CD4-positive, alpha-beta T cell treated with Interleukin-17A for 4 hours (primary cell): ENCODE measurements at regions not wholly inside any gene's neighbourhood (a gene's known extent, or its start where the extent isn't known, plus 50 kb on each side); places are given as distances from the start of the nearest gene placed in this dataset.

Experiments
- DNase-seq: peaks from one replicate; pipeline ENCODE4 v3.0.0-alpha.2; 2020; ENCODE audit warnings: mixed read lengths

DNA sequence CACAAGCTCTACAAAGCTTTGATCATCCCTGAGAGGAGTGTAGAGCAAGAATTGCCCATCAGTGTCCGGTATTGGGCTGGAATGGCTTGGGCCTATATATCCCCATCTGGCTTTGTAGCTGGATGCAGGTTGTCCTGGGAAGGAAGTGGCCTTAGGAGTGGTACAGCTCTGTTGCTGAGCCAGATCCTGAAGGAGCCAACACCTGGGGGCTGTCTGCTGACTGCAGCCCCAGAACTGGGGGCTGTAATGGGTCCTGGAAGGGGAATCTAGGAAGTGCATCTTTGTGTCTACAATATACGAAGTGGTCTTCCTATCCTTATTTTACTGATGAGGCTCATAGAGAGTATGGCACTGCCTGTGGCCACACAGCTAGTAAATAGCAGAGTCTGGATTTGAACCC is 145.9 kb downstream of the CDC5L start:
- no peak for DNase-seq

DNA sequence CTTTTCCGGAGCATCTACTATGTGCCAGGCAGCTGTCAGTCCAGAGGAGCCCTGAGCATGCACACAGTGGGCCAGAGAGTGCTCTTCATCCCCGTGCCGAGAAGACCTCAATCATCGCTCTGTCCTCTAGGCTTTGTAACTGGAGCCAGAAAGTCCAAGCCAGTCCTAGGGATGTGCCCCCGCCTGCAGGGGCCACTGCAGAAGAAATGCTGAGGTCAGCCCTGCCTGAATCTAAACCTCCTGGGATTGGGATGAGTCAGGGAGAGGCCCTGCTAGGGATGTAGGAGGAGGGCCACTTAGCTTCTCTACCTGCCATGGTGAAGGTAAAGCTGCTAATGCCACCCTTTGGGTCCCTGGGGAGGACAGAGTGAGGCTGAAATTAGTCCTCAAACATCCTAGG is 146.8 kb downstream of the CDC5L start:
- DNase-seq, result no peak

DNA sequence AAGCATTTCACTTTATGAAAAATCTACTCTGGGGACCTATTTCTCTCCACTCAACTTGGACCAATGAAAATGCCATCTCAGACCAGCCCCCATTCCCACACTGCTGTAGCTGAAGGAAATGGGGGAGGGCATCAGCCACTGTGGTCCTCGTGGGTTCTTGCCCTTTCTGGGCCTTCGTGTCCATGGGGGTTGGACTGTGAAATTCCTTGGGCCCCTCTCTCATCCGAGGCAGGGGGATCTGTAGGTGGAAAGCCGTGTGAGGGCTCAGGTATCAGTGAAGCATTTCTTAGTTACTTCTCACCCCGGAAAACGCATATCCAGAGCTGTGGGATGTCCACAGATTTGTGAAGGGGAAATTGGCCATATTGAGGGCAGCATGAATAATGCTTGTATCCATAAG is 147.9 kb downstream of the CDC5L start:
- DNase-seq, result no peak

DNA sequence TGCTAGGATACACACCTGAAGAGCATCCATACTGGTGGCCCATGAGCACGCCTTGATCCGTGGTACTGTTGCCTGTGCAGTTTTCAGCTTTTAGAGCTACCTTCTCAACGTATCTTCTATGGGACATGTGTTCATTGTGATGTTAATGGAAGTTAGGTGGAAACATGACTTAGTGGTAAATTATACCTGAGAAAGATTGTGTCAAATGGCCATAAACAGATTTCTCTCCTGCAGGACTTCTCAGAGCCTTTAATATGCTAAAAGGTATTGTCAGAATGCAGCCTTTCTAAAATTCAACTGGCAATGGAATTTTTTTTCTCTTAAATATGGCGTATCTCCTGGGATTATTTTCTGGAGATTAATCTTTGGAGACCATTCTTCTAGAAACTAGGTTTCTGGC is 148.5 kb downstream of the CDC5L start:
- DNase-seq, result no peak

DNA sequence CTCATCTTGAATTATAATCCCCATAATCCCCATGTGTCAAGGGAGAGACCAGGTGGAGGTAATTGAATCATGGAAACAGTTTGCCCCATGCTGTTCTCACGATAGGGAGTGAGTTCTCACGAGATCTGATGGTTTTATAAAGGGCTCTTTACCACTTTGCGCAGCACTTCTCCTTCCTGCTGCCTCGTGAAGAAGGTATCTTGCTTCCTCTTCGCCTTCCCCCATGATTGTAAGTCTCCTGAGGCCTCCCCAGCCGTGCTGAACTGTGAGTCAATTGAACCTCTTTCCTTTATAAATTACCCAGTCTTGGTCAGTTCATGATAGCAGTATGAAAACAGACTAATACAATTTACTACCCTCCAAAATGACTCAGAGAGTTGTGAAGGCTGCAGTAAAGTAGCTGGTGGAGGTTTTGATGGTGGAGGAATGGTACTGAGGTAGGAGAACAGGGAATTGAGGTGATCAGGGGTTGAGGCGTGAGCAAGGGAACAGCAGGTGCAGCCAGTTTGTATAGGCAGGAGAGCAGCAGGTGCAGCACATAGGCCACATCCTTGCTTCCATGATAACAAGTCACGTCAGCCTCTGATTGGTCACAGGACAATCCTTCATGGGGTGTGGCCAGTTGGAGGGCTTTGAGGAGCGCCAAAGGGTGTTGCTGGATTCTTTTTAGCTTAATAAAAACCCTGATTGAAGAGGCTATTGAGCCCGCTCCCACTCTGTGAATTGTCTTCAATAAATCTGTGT is 150.0 kb downstream of the CDC5L start:
- DNase-seq, result no peak

DNA sequence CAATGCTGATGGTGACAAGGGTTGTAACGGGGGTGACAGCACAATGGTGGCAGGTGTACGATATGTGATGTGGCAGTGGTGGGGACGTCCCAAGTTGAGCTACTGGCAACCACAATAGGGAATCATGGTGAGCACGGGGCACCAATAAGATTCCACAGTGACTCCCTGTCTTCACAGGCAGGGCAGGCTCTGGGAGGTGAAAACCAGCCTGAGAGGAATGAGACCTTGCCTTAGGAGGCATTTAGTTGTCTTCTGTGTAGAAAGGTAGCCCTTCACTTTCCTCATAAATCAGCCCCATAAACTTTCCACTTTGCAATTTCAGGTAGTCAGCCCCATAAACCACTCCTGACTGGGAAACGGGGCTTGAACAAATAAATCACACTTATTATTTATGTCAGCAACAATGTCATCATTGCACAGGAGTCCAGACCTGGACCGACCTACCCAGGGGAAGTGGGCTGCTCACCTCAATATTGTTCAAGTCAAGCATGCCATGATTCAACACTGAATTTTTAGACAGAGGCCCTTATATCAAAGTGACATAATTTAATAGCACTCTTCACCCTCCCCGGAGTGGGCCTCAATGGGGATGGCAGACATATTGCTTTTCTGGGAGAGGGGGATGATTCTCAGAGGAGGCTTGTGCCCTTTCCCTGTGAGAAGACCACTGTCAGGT is 150.8 kb downstream of the CDC5L start:
- DNase-seq, result no peak

DNA sequence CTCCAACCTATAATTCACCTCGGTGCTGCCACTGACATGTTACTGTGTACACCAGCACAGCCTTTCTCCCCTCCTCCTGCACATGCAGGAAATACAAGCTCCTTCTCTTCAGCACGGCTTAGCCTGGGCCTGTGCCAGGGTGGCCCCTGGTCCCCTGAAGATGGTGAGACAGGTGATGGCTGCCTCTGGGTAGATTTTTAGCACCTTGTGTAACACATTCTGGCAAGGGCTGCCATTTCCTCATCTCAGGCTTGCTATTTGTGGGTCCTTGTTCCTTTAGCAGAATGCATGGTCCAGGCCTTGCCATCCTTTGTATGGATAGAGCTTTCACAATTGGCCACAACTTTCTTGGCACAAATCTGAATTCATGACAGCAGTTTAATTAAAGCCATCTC is 151.3 kb downstream of the CDC5L start:
- no peak for DNase-seq

DNA sequence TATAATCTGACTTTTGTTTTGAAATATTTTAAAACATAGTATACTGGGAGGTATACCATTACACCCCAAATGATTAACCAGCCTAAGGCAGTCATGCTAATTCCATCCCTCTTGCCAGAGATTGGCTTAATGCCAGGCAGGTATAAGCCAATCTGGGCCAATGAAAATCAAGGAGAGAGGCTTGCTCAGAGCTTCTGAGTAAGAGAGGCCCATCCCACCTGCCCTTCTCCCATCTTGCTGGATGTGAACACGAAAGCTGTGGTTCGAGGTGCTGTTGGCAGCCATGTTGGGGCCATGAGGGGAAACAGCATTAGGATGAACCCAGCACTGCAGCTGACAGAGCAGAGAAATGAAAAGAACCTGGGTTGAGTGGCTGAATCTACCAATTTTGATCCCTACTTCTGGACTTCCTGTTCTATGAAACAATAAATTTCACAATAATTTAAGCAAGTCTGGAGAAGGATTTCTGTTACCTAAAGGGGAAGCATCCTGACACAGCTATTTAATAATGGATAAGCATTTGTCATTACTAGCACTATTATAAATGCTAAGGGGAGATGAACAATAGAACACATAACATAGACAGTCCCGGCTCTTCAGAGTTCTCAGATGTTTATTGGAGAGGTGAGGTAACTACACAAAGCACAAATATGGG is 152.3 kb downstream of the CDC5L start:
- no peak for DNase-seq

DNA sequence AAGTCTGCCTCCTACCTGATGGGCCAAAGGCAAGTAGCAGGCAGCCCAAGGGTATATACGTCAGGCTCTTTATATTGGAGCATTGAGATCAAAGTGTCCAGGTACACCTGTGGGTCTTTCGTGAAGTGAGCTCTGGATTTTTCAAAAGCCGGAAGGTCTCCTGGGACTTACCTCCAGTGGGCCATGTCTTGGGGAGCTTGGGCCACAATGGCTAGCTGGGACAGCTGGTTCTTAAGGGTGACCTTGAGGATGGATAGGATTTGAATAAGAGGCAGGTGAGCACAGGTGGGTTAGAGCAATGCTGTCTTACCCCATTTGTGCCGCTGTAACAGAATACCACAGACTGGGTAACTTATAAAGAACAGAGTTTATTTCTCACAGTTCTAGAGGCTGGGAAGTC is 153.4 kb downstream of the CDC5L start:
- DNase-seq, result no peak

DNA sequence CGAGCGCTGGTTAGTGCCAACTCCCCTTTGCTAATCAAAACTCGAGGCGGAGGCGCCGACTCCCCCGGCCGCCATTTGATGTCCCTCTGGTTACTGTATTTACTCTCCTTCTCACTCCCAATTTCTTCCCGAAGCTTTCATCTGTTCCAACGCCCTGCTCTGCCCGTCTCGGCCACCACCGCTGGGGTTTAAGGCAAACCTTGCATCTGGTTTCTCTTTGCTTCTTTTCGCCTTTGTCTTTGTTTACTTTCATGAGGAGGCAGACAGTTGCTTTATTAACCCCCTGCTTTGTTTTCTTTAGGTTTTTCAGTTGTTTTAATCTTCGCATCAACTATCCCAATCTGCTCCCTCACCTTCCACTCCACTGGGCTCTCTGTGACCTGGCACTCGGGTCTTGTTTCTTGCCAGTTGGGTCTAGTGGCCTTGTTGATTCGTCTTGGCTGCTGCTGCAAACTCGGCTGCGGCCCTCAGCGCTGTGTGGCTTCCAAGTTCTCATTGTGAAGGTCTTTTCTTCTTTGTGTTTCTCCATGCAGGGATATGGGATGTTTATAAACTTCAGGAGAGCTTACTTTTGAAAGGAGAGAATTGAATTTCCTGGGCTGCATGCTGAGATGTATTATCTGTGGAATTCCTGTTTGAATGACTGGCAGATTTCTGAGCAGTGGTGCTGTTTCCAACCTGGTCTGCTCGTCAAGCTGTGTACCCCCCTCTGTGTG is 155.1 kb downstream of the CDC5L start:
- DNase-seq, result no peak

DNA sequence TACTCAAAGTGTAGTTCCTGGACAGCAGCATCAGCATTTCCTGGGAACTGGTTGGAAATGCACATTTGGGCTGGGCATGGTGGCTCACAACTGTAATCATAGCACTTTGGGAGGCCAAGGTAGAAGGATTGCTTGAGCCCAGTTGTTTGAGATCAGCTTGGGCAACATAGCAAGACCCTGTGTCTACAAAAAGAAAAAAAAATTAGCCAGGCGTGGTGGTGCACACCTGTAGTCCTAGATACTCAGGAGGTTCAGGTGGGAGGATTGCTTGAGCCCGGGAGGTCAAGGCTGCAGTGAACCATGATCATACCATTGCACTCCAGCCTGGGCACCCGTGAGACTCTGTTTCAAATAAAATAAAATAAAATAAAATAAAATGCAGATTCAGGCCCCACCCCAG is 156.2 kb downstream of the CDC5L start:
- no peak for DNase-seq

DNA sequence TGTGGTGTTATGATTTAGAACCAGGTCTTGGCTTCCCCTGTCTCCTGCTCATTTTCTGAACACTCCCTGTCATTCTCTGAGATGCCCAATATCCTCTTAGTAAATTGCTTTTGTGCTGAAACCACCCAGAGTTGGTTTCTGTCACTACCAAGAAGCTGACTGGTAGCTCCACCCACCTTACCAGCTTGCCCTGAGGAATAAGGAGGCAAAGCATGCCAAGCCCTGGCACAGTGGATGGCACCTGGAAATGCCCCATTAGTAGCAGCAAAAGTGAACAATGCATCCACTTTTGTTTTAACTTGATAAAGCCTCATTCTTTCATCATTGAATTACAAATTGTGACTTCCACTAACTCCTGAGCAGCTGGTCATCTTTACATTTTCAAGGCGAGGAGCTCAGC is 157.7 kb downstream of the CDC5L start:
- DNase-seq, result no peak

DNA sequence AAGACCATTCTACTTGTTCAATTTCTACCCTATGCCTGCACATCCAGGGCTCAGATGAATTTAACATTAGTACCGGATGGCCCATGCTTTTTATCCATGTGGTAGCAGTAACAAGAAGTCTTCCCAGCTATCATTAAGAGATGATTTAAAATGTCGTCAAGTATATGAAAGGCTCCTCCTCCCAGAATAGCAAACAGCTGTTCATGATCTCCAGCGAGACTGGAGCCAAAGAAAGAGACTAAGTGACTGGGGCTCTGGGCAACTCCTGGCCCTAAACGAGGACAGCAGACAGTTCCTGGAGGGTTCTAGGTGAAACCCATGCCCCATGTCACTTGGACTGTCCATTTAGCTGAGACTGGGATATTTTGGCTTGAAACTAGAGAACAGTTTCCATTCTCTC is 160.8 kb downstream of the CDC5L start:
- no peak for DNase-seq

DNA sequence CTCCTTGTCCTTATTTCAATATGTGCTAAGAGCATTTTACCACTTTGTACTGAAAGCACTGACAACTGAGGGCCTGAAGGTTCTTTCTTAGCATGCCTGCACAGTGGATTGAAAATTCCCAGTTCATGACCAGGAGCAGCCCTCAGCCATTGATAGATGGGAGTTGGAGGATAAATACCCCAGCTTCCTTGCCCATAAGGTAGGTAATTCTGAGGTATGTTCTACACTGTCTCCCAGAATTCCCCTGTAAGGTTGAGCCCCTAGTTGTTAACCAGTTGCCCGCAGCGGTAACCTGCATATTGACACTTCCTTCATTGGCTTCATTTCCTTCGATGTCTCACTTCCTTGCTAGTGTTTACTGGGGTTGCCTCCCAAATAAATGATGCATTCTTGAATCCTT is 162.0 kb downstream of the CDC5L start:
- DNase-seq, result no peak

DNA sequence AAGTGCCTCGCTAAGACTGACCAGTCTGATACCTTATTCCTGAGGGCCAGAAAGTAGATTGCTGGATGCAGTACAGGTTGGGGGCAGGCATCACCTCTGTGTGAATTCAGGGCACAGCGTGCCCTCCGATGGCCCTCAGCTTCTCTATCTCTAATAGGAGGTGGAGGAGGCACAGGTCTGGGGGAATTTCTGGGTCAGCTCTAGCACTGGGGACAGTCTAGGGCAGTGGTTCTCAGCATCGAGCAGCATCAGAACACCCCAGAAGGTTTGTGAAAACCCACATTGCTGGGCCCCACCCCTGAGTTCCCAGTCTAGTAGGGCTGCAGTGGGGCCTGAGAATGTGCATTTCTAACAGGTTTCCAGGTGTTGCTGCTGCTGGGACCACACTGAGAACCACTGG is 166.7 kb downstream of the CDC5L start:
- no peak for DNase-seq

DNA sequence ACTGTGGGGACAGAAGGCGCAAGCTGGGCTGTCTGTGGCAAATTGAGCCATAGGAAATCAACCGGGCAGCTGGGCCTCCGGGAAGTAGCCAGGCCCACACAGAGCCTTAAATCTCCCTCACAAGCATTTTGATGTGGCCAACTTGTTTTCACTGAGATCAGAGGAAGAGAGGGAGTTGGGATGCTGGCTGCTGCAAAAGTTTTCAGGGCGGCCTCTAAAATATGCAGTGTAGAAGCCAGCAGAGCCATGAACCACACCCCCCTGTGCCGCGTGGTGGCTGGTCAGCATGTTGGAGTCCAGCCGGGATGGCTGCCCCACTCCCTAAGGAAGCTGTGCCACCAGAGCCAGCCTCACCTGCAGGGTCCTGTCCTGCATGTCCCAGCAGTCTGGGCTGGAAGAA is 167.4 kb downstream of the CDC5L start:
- no peak for DNase-seq

DNA sequence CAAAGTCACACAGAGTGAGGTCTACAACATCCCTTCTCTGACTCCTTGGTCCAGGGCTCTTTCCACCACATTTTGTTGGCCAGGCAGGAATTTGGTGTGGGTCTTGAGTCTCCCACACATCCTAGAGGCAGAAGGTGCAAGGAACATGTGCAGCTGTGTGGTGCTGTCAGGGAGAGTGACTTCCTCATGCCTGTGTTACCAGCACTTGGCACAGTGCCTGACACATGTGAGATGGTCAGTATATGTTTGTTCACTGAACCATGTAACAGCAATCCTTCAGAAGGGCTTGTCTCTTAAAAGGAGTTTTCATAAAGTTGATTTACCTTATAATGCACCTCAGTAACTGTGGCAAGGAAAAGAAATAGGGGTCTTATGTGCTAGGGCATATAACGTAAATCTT is 168.5 kb downstream of the CDC5L start:
- no peak for DNase-seq

DNA sequence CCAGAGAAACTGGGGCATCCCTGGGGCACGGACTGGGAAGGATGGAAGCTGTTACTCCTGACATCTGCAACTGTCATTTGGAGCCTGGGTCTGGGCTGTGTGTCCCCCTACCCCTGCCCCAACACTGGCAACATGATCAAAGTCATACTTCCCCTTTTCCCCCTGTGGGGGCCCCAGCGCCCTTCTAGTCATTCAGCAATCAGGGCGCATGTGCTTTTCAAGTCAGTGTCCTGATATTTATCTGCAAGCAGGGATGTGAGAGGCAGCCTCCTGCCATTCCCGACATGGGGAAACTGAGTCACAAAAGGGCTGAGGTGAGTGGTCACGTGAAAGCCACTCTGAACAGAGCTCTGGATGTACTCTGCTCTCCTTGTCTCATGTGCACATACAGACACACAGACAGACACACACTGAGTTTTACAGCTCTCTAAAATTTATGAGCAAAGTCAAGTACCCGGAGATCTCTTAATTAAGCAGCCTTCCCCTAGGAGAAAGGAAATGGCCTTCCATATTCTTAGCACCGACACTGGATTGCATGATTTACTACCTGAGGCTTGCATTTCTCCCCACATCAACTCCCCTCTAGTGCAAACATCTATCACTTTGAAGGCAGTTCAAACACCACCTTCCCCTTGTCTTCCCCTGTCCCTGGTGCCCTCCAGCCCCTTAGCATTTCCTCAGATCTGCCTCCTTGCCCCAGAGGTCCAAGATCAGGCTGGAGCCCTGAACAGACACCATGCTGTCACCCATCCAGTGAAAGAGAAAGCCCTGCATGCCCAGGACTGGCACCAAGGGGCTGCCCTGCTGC is 170.7 kb downstream of the CDC5L start:
- DNase-seq, result no peak

DNA sequence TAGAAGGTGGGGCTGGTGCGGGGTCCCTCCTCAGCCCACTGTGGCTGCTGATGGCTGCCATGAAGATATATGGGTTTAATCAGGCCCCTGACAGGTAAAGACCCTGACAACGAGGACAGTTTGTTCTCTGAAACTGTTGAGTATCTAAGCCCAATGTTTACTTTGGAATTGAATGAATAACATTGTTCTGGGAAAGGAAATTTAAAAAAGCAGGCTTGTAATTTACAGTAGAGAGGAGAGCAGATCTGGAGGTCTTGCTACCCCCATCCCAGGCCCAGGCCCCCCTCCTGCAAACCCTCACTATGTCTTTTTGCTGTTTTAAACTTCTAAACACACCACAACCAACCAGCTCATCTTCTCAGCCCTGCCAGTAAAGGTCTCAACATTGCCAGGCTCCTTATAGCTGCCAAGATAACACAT is 171.3 kb downstream of the CDC5L start:
- no peak for DNase-seq

DNA sequence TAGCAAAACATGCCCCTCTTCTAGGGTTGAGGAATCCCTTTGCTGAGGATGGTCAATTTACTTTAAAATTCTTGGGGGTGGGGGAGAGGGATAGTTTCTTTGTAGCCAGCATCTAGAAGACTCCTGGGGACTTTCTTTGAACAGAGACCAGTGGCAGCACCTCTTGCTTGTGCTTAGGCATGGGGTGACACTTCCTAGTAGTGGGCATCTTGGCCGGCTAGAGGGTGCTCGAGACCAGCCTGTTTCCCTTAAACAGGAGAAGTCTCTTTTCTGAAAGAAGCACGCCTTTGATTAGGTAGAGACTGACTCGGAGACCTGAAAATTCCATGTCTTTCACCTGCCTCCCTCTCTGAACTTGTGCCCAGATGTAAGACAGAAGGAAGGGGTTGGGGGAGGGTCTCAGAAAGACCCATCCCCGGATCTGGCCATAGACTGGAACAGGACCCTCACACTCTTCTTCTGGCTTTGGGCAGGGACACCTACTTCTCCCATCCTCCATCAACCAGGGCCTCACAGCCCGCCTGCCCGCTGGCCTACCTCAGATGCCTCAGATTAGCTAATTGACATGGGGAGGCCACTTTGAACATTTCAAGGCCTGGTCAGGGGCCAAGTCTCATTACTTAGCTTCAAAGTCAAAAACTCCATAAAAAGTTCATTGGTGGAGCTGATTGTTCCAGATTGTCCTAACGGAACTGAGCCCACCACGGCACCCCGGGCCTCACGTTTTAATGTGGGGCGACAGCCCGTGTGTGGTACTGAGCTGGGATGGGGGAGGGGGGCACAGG is 172.2 kb downstream of the CDC5L start:
- no peak for DNase-seq

DNA sequence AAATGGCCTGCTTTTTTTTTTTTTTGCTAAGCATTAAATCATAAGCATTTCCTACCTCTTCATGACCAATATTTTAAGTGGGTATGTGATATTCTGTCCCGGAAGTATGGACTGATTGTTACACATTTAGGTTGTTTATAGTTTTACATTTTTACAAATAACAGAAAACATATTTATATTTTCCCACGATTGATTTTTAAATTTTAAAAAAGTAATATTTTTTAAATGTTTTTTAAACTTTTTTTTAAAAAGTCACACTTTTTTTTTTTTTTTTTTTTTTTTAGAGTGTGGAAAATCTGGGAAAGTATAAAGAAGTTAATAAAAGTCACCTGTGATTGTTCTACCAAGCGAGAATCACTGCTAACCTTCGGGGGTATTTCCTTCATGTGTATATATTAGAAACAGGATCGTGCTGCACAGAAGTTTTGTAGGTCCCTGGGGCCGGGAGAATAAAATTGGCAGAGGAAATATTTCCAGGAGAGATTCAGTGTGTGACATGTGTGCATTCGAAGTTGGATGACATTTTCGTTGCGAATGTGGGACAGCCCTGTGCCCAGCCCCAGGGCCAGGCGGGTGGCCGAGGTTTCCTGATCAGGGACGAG is 173.1 kb downstream of the CDC5L start:
- no peak for DNase-seq
